Activated CD8-positive, alpha-beta T cell treated with anti-CD3 and anti-CD28 coated beads for 36 hours (primary cell): ENCODE measurements at regions not wholly inside any gene's neighbourhood (a gene's known extent, or its start where the extent isn't known, plus 50 kb on each side); places are given as distances from the start of the nearest gene placed in this dataset.

Source experiments
- ATAC-seq: fragments of 200-7000 bp; cut with Tn5 transposase; one replicate; pipeline ENCODE4 v1.10.0; 2021; ENCODE audit warnings: mild to moderate bottlenecking, moderate library complexity
- CTCF ChIA-PET: fragments of 350-600 bp; sonication (Branson Sonifier 250); formaldehyde crosslinking; loops from one replicate; lab custom pipeline; 2021; ENCODE audit warnings: antibody characterized with exemption; lab: Charles Lee
- POLR2A ChIA-PET: fragments of 350-600 bp; sonication (Branson Sonifier 250); formaldehyde crosslinking; loops from one replicate; lab custom pipeline; 2021; ENCODE audit warnings: antibody characterized with exemption; lab: Charles Lee
- DNase-seq: peaks from one replicate; pipeline ENCODE4 v3.0.0-alpha.2; 2020
- H3K27ac Mint-ChIP-seq: one replicate; pipeline ENCODE4 v1.8.0; 2021; ENCODE audit warnings: mild to moderate bottlenecking, mixed read lengths
- H3K27me3 Mint-ChIP-seq: one replicate; pipeline ENCODE4 v1.8.0; 2021; ENCODE audit warnings: mixed read lengths
- H3K36me3 Mint-ChIP-seq: one replicate; pipeline ENCODE4 v1.8.0; 2021; ENCODE audit warnings: low read depth, mixed read lengths
- H3K4me1 Mint-ChIP-seq: one replicate; pipeline ENCODE4 v1.8.0; 2021; ENCODE audit warnings: low read depth, mixed read lengths
- H3K4me3 Mint-ChIP-seq: one replicate; pipeline ENCODE4 v1.8.0; 2021; ENCODE audit warnings: mild to moderate bottlenecking, moderate library complexity, mixed read lengths
- H3K9me3 Mint-ChIP-seq: one replicate; pipeline ENCODE4 v1.8.0; 2021; ENCODE audit warnings: mixed read lengths
- intact Hi-C: fragments of 100-400 bp; cut with micrococcal nuclease; formaldehyde crosslinking; loops from one replicate; pipeline ENCODE4 v1.10.0; 2022
- TF ChIP-seq, protein P1 (sequence below): fragments of 200-600 bp; IDR thresholded peaks from one replicate; pipeline ENCODE4 v1.8.0; 2022; ENCODE audit warnings: antibody characterized with exemption, mild to moderate bottlenecking

DNA sequence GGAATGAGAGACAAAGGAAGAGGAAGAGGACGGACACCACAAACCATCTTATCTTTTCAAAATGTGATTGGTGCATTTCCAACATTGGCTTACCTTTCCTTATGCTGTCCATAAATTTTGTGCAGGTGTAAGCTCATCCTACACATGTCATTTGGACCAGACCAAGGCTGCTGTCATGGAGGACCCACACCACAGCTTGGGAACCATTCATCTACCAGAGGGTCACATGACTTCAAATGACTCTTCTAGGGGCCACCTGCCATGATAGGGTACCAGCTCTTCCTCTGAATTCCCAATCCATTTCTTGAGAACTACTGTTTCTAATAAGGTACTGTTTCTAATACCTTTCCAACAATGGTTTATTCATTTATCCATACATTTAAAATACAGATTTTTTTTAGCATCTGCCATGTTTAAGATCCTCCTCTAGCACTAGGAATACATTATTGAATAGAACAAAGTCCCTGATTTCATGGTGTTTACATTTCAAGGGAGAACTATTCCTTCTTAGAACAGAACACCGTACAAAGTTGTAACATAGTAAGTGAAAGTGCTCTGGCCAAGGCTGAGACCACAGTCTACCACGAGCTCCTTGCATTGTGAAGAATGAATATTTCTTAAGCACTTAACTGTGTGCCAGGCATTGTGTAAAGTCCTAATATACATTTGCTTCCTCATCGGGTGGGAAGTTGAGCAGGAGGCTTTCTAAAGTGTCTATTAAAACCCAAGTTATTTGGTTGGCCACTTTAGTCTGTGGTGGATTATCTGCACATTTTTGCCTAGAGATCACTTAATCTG lies 246.1 kb upstream of the FN1 start:
- TF ChIP-seq, protein P1, sequence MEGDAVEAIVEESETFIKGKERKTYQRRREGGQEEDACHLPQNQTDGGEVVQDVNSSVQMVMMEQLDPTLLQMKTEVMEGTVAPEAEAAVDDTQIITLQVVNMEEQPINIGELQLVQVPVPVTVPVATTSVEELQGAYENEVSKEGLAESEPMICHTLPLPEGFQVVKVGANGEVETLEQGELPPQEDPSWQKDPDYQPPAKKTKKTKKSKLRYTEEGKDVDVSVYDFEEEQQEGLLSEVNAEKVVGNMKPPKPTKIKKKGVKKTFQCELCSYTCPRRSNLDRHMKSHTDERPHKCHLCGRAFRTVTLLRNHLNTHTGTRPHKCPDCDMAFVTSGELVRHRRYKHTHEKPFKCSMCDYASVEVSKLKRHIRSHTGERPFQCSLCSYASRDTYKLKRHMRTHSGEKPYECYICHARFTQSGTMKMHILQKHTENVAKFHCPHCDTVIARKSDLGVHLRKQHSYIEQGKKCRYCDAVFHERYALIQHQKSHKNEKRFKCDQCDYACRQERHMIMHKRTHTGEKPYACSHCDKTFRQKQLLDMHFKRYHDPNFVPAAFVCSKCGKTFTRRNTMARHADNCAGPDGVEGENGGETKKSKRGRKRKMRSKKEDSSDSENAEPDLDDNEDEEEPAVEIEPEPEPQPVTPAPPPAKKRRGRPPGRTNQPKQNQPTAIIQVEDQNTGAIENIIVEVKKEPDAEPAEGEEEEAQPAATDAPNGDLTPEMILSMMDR = no peak
- Mint-ChIP-seq H3K36me3 (no peaks in the 10 kb centered on the region), H3K4me3 (no peak overlapping the region), H3K27ac (no peak overlapping the region), H3K27me3 (no peaks in the 10 kb centered on the region), H3K9me3 (peaks cover 2% of the 10 kb centered on the region), H3K4me1 (peaks cover 19% of the 10 kb centered on the region)
- intact Hi-C loops = no loop called here
- DNase-seq (no peak), ATAC-seq (no peak)
- ChIA-PET CTCF (no interaction called here), POLR2A (interaction anchor here (1.0 kb wide), 1 partner anchor 9 kb away, joined by 3 read pairs; no protein-coding TSS in a partner anchor)

DNA sequence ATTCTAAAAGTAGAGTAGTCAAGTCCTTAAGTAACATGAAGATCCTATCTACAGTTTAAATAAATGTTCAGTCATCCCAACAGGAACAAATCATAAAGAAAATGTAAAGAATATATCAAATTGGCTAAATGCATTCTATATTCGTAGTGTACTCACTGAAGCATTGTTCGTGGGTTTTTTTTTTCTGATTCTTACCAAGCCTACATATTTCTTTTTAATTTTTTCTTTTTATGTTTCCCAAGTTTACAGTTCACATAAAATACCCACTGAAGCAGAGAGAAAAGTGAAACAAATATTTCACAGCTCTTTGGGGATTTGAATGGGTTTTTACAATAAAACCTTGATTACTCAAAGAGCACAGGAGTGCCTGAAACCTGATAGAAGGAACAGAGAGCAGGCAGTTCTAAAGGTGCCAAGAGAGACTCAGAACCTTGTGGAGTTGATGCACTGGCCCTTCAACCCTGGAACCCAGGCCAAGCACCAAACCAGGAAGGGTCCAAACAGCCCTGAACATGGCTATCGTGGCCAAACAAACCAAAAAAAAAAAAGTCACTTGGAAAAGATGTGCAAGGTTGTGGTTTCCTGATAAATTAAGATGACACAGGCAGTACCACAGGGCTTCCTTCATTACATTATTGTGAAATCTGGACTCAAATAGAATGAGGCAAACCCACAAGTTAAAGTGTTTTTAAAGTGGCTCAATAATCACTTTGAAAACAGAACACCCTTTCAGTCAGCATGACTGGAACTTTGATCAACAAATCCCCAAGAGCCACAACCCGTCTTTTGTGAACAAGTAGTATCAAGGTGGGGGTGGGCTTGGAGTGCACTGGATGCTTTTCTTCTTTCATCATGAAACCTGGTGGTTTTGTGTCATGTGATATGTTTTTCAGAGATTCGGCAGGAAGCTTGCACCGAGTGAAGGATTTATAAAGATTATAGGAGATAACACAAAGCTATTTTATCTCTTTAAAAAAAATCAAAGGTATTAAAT lies 245.0 kb upstream of the FN1 start:
- H3K4me3 Mint-ChIP-seq = no peak overlapping the region
- intact Hi-C loops = no loop called here
- POLR2A ChIA-PET = interaction anchor here (1.0 kb wide), 1 partner anchor 8 kb away, joined by 3 read pairs; no protein-coding TSS in a partner anchor
- TF ChIP-seq, protein P1 = no peak
- ATAC-seq = peak; percentile 85
- peak overlapping the region; percentile 69 for H3K27ac Mint-ChIP-seq
- H3K9me3 Mint-ChIP-seq = peaks cover 2% of the 10 kb centered on the region
- peaks cover 19% of the 10 kb centered on the region for H3K4me1 Mint-ChIP-seq
- no peaks in the 10 kb centered on the region for H3K36me3 Mint-ChIP-seq
- H3K27me3 Mint-ChIP-seq = no peaks in the 10 kb centered on the region
- CTCF ChIA-PET = no interaction called here
- DNase-seq = peak; percentile 51

DNA sequence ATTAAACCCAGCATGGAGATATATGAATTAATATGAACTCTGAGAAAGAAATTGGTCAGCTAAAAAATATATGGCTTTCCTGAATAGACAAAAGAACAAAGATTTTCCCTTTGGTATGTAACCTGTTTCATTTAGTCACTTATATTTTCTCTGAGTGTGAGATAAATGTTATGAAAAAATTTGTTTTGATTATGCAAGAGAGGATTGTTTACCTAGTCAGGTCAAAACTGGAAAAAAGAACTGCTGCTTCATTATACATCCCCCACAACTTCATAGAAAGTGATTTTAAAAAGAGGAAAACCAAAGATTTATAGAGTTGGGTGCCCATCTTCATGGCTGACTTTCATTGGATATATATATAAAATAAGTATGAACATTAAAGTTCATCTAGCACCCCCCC lies 242.2 kb upstream of the FN1 start:
- Mint-ChIP-seq H3K4me1 (peaks cover 19% of the 10 kb centered on the region), H3K9me3 (peaks cover 2% of the 10 kb centered on the region), H3K36me3 (no peaks in the 10 kb centered on the region), H3K4me3 (no peak overlapping the region), H3K27ac (no peak overlapping the region), H3K27me3 (no peaks in the 10 kb centered on the region)
- intact Hi-C loops = no loop called here
- TF ChIP-seq, protein P1 = no peak
- DNase-seq = no peak
- ATAC-seq = no peak
- CTCF ChIA-PET = no interaction called here
- POLR2A ChIA-PET = no interaction called here

DNA sequence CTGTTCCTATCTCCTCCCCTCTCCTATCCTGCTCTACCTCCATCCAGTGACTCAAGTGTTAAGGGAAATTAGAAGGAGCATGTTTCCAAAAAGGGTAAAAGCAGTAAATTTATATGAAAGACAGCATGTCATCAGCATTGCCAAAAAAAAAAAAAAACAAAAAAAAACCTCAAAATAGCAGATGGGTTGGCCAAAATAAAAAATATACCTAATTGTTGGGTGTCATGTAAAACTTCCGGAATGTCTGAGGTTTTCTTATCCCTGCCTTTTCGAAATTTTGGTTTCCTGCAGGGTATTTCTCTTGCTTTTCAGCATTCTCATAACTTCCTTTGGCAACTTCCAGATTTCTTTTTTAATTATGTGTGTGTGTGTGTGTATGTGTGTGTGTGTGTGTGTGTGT lies 241.6 kb upstream of the FN1 start:
- ATAC-seq (no peak), DNase-seq (no peak)
- TF ChIP-seq, protein P1 = no peak
- no peak overlapping the region for H3K27ac Mint-ChIP-seq
- no peaks in the 10 kb centered on the region for H3K36me3 Mint-ChIP-seq
- peaks cover 2% of the 10 kb centered on the region for H3K9me3 Mint-ChIP-seq
- no peak overlapping the region for H3K4me3 Mint-ChIP-seq
- peaks cover 19% of the 10 kb centered on the region for H3K4me1 Mint-ChIP-seq
- intact Hi-C loops = no loop called here
- POLR2A ChIA-PET = no interaction called here
- CTCF ChIA-PET = no interaction called here
- H3K27me3 Mint-ChIP-seq = no peaks in the 10 kb centered on the region
